Stomach smooth muscle (tissue), 2 donors: ENCODE measurements at regions not wholly inside any gene's neighbourhood (a gene's known extent, or its start where the extent isn't known, plus 50 kb on each side); places are given as distances from the start of the nearest gene placed in this dataset.

Source experiments
- H3K27ac ChIP-seq: one replicate; pipeline ENCODE4 v1.7.0; 2013; ENCODE audit warnings: mild to moderate bottlenecking, low read length, inconsistent platforms
- H3K27me3 ChIP-seq, 2 donors: one replicate each; pipeline ENCODE4 v1.7.0; 2013; ENCODE audit warnings: low read length in 2 of 2; ENCODE audit not compliant: insufficient read depth in 2 of 2, control insufficient read depth in 1 of 2
- H3K36me3 ChIP-seq, 2 donors: one replicate each; pipeline ENCODE4 v1.7.0; 2013; ENCODE audit warnings: low read length in 2 of 2; ENCODE audit not compliant: control insufficient read depth in 2 of 2, insufficient read depth in 2 of 2
- H3K4me1 ChIP-seq: one replicate; pipeline ENCODE4 v1.7.0; 2013; ENCODE audit warnings: low read length; ENCODE audit not compliant: control insufficient read depth, insufficient read depth
- H3K4me3 ChIP-seq, 2 donors: one replicate each; pipeline ENCODE4 v1.7.0; 2013; ENCODE audit warnings: low read length in 2 of 2
- H3K9ac ChIP-seq, 2 donors: one replicate each; pipeline ENCODE4 v1.7.0; 2013; ENCODE audit warnings: low read length in 2 of 2, mild to moderate bottlenecking in 1 of 2
- H3K9me3 ChIP-seq, 2 donors: one replicate each; pipeline ENCODE4 v1.7.0; 2013; ENCODE audit warnings: low read length in 2 of 2; ENCODE audit not compliant: control insufficient read depth in 2 of 2
- donor health status: healthy.
- donor health status: Pancreatic carcinoma.

- H3K27ac ChIP-seq: no peak overlapping the region
- no peaks in the 10 kb centered on the region for H3K36me3 ChIP-seq
- H3K4me1 ChIP-seq: no peaks in the 10 kb centered on the region
- no peak overlapping the region for H3K4me3 ChIP-seq
- no peak overlapping the region for H3K9ac ChIP-seq
- no peaks in the 10 kb centered on the region for H3K27me3 ChIP-seq
- peaks cover 0 to 2% of the 10 kb centered on the region in 2 donors for H3K9me3 ChIP-seq
Observed at GRCh38 chr4:34615315-34615714, 1629.0 kb downstream of the ARAP2 start.

GRCh38 chr4:34619531-34620162 lies 1624.7 kb downstream of the ARAP2 start:
- Histone ChIP-seq H3K4me3 (no peak overlapping the region), H3K9me3 (peaks cover 0 to 2% of the 10 kb centered on the region in 2 donors), H3K36me3 (no peaks in the 10 kb centered on the region), H3K27ac (no peak overlapping the region), H3K27me3 (no peaks in the 10 kb centered on the region), H3K4me1 (no peaks in the 10 kb centered on the region), H3K9ac (no peak overlapping the region)

- Histone ChIP-seq H3K27ac (no peak overlapping the region), H3K27me3 (no peaks in the 10 kb centered on the region), H3K4me3 (no peak overlapping the region), H3K9me3 (no peaks in the 10 kb centered on the region), H3K4me1 (no peaks in the 10 kb centered on the region), H3K9ac (no peak overlapping the region), H3K36me3 (no peaks in the 10 kb centered on the region)
Observed at GRCh38 chr4:34628471-34628870, 1615.8 kb downstream of the ARAP2 start.

GRCh38 chr4:34629451-34629850 lies 1614.9 kb downstream of the ARAP2 start:
- Histone ChIP-seq H3K9me3 (no peaks in the 10 kb centered on the region), H3K4me3 (no peak overlapping the region), H3K27ac (no peak overlapping the region), H3K36me3 (no peaks in the 10 kb centered on the region), H3K9ac (no peak overlapping the region), H3K27me3 (no peaks in the 10 kb centered on the region), H3K4me1 (no peaks in the 10 kb centered on the region)

GRCh38 chr4:34633241-34633640 lies 1611.1 kb downstream of the ARAP2 start:
- Histone ChIP-seq H3K27me3 (no peaks in the 10 kb centered on the region), H3K4me3 (no peak overlapping the region), H3K27ac (no peak overlapping the region), H3K4me1 (no peaks in the 10 kb centered on the region), H3K9ac (no peak overlapping the region), H3K9me3 (no peaks in the 10 kb centered on the region), H3K36me3 (no peaks in the 10 kb centered on the region)

- Histone ChIP-seq H3K36me3 (no peaks in the 10 kb centered on the region), H3K4me3 (no peak overlapping the region)
Observed at GRCh38 chr4:34636623-34637022, 1607.7 kb downstream of the ARAP2 start.

GRCh38 chr4:34643476-34643875 lies 1600.8 kb downstream of the ARAP2 start:
- Histone ChIP-seq H3K9me3 (peaks cover 0 to 5% of the 10 kb centered on the region in 2 donors), H3K36me3 (no peaks in the 10 kb centered on the region), H3K27ac (no peak overlapping the region), H3K4me1 (no peaks in the 10 kb centered on the region), H3K9ac (no peak overlapping the region), H3K4me3 (no peak overlapping the region), H3K27me3 (no peaks in the 10 kb centered on the region)

More at GRCh38 chr4:34636623-34637022, 1607.7 kb downstream of the ARAP2 start:
- peaks cover 0 to 5% of the 10 kb centered on the region in 2 donors for H3K9me3 ChIP-seq
- no peaks in the 10 kb centered on the region for H3K4me1 ChIP-seq
- H3K27ac ChIP-seq: no peak overlapping the region
- H3K27me3 ChIP-seq: no peaks in the 10 kb centered on the region
- no peak overlapping the region for H3K9ac ChIP-seq

GRCh38 chr4:34644579-34645115 lies 1599.7 kb downstream of the ARAP2 start:
- Histone ChIP-seq H3K4me1 (no peaks in the 10 kb centered on the region), H3K36me3 (no peaks in the 10 kb centered on the region), H3K4me3 (no peak overlapping the region), H3K27ac (no peak overlapping the region), H3K27me3 (no peaks in the 10 kb centered on the region), H3K9ac (no peak overlapping the region), H3K9me3 (no peaks in the 10 kb centered on the region)

- no peaks in the 10 kb centered on the region for H3K27me3 ChIP-seq
- no peaks in the 10 kb centered on the region for H3K9me3 ChIP-seq
- H3K27ac ChIP-seq: no peak overlapping the region
- no peak overlapping the region for H3K9ac ChIP-seq
- H3K4me3 ChIP-seq: no peak overlapping the region
- no peaks in the 10 kb centered on the region for H3K36me3 ChIP-seq
- H3K4me1 ChIP-seq: no peaks in the 10 kb centered on the region
Observed at GRCh38 chr4:34649716-34650115, 1594.6 kb downstream of the ARAP2 start.

- Histone ChIP-seq H3K4me3 (no peak overlapping the region), H3K36me3 (no peaks in the 10 kb centered on the region), H3K9me3 (no peaks in the 10 kb centered on the region), H3K9ac (no peak overlapping the region), H3K4me1 (no peaks in the 10 kb centered on the region), H3K27me3 (no peaks in the 10 kb centered on the region), H3K27ac (no peak overlapping the region)
Observed at GRCh38 chr4:34664051-34664450, 1580.3 kb downstream of the ARAP2 start.

GRCh38 chr4:34676400-34676799 lies 1567.9 kb downstream of the ARAP2 start:
- no peaks in the 10 kb centered on the region for H3K4me1 ChIP-seq

More at GRCh38 chr4:34676400-34676799, 1567.9 kb downstream of the ARAP2 start:
- Histone ChIP-seq H3K27me3 (no peaks in the 10 kb centered on the region), H3K9me3 (no peaks in the 10 kb centered on the region), H3K4me3 (no peak overlapping the region), H3K27ac (no peak overlapping the region), H3K9ac (no peak overlapping the region), H3K36me3 (no peaks in the 10 kb centered on the region)
